Smooth muscle cell (in vitro differentiated cells): ENCODE measurements at regions not wholly inside any gene's neighbourhood (a gene's known extent, or its start where the extent isn't known, plus 50 kb on each side); places are given as distances from the start of the nearest gene placed in this dataset.

ENCODE experiments used
- DNase-seq: peaks from one replicate; lab custom pipeline; 2025; ENCODE audit not compliant: unreplicated experiment; lab: John Stamatoyannopoulos, UW
- H2AFZ ChIP-seq: fragments of 200-600 bp; sonication (generic); 2 replicates; pipeline ENCODE4 v1.6.0; 2016; ENCODE audit warnings: antibody characterized with exemption, low read depth, mild to moderate bottlenecking
- H3F3A ChIP-seq: fragments of 200-600 bp; sonication (generic); 2 replicates; pipeline ENCODE4 v1.6.0; 2017; ENCODE audit warnings: antibody characterized with exemption, low read depth
- H3K27ac ChIP-seq: fragments of 200-600 bp; sonication (generic); 2 replicates; pipeline ENCODE4 v1.5.1; 2016; ENCODE audit warnings: low read depth, mild to moderate bottlenecking
- H3K27me3 ChIP-seq: fragments of 200-600 bp; sonication (generic); 2 replicates; pipeline ENCODE4 v1.6.1; 2016; ENCODE audit warnings: low read depth, mild to moderate bottlenecking
- H3K36me3 ChIP-seq: fragments of 200-600 bp; sonication (generic); 2 replicates; pipeline ENCODE4 v1.5.1; 2016; ENCODE audit warnings: low read depth
- H3K4me1 ChIP-seq: fragments of 200-600 bp; sonication (generic); 2 replicates; pipeline ENCODE4 v1.5.1; 2016; ENCODE audit warnings: low read depth
- H3K4me2 ChIP-seq: fragments of 200-600 bp; sonication (generic); 2 replicates; pipeline ENCODE4 v1.6.0; 2016; ENCODE audit warnings: mild to moderate bottlenecking
- H3K4me3 ChIP-seq: fragments of 200-600 bp; sonication (generic); 2 replicates; pipeline ENCODE4 v1.5.1; 2016; ENCODE audit warnings: mild to moderate bottlenecking
- H3K79me2 ChIP-seq: fragments of 200-600 bp; sonication (generic); 2 replicates; pipeline ENCODE4 v1.6.0; 2016; ENCODE audit warnings: low read depth, mild to moderate bottlenecking
- H3K9ac ChIP-seq: fragments of 200-600 bp; sonication (generic); 2 replicates; pipeline ENCODE4 v1.6.0; 2016; ENCODE audit warnings: low read depth
- H3K9me3 ChIP-seq: fragments of 200-600 bp; sonication (generic); replicated peaks from 2 replicates; pipeline ENCODE4 v1.5.1; 2016; ENCODE audit warnings: low read depth
- H4K20me1 ChIP-seq: fragments of 200-600 bp; sonication (generic); 2 replicates; pipeline ENCODE4 v1.6.0; 2016; ENCODE audit warnings: low read depth
- WGBS: methylation state at CpG from one replicate; pipeline ENCODE4 v1.1.7; 2016; ENCODE audit warnings: low lambda C conversion rate; 5-methylcytosine and 5-hydroxymethylcytosine counted together
- TF ChIP-seq, protein P1 (sequence below): fragments of 200-600 bp; sonication (generic); IDR thresholded peaks from 2 replicates; pipeline ENCODE4 v1.5.1; 2017; ENCODE audit warnings: borderline replicate concordance, mild to moderate bottlenecking, antibody characterized with exemption; ENCODE audit not compliant: insufficient read depth, poor library complexity, severe bottlenecking

DNA sequence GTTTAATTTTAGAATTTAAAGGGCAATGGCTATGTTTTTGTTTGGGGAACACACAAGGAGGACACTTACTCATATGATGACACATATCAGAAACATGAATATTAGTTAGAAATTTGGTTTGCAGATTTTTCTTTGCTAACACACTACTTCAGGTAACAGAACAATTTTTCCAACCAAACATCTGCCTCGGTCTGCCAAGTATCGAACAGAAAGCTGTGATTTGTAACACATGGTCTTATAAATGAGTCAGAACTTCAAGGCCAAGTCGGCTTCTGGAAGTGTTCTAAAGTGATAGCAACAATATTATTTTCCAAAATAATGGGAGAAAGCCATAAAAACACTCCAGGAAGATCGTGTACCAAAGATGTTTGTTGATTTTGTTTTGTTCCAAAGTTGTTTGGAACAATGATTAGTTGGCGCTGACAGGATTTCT lies 75.9 kb upstream of the PMFBP1 start:
- TF ChIP-seq, protein P1, sequence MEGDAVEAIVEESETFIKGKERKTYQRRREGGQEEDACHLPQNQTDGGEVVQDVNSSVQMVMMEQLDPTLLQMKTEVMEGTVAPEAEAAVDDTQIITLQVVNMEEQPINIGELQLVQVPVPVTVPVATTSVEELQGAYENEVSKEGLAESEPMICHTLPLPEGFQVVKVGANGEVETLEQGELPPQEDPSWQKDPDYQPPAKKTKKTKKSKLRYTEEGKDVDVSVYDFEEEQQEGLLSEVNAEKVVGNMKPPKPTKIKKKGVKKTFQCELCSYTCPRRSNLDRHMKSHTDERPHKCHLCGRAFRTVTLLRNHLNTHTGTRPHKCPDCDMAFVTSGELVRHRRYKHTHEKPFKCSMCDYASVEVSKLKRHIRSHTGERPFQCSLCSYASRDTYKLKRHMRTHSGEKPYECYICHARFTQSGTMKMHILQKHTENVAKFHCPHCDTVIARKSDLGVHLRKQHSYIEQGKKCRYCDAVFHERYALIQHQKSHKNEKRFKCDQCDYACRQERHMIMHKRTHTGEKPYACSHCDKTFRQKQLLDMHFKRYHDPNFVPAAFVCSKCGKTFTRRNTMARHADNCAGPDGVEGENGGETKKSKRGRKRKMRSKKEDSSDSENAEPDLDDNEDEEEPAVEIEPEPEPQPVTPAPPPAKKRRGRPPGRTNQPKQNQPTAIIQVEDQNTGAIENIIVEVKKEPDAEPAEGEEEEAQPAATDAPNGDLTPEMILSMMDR = no peak
- Histone ChIP-seq H3K9ac (no peak overlapping the region), H3K4me1 (peaks cover 13% of the 10 kb centered on the region), H3K4me3 (no peak overlapping the region), H4K20me1 (no peaks in the 10 kb centered on the region), H3K79me2 (no peaks in the 10 kb centered on the region), H3K4me2 (no peak overlapping the region), H3K36me3 (no peaks in the 10 kb centered on the region), H3F3A (no peaks in the 10 kb centered on the region), H3K27ac (no peak overlapping the region), H3K27me3 (no peaks in the 10 kb centered on the region), H3K9me3 (no peaks in the 10 kb centered on the region), H2AFZ (no peak overlapping the region)
- no peak for DNase-seq
- WGBS = 74% methylated on average over 5 of the region's 5 CpGs

DNA sequence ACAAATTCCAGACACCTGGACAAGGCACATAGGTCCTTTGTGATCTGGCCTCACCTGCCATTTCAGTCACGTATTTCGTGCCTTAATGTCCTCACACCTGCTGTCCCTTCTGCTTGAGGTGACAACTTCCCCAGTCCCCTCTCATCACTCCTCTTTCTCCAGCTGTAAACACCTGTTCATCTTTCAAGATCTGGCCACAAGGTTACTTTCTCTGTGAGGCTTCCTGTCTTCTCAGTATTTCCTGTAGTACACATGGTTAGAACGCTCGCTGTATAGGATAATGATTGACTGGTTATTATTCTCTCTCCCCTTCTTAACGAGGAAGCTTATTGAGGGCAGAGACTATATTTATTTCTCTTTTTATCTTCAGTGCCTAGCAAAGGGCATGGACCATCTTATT lies 74.5 kb upstream of the PMFBP1 start:
- Histone ChIP-seq H3K4me1 (peaks cover 13% of the 10 kb centered on the region), H2AFZ (no peak overlapping the region), H4K20me1 (no peaks in the 10 kb centered on the region), H3K36me3 (no peaks in the 10 kb centered on the region), H3K9me3 (no peaks in the 10 kb centered on the region), H3K4me3 (no peak overlapping the region), H3K9ac (no peak overlapping the region), H3K4me2 (no peak overlapping the region), H3F3A (no peaks in the 10 kb centered on the region), H3K27ac (no peak overlapping the region), H3K27me3 (no peaks in the 10 kb centered on the region), H3K79me2 (no peaks in the 10 kb centered on the region)
- TF ChIP-seq, protein P1 = no peak
- no peak for DNase-seq
- whole genome bisulfite sequencing = 87% methylated on average over 5 of the region's 5 CpGs

DNA sequence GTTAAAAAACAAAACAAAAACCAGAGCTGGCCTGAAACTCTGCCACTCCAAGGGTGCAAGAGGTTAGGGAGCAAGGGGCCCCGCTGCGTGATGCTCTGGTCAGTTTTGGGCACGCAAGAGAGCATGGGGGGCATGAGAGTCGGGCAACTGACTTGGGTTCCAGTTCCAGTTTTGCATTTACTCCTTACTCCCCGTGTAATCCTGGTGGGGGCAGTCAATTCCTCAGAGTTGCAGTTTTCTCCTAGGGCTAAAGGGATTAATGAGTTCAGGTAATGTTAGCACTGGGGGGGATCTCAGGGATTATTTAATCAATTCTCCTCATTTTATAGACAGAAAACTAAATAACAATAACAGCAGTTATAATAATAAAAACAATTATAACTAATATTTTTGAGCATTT lies 72.9 kb upstream of the PMFBP1 start:
- no peak for DNase-seq
- no peaks in the 10 kb centered on the region for H4K20me1 ChIP-seq
- H3K79me2 ChIP-seq = no peaks in the 10 kb centered on the region
- H3K36me3 ChIP-seq = no peaks in the 10 kb centered on the region
- H3K27ac ChIP-seq = no peak overlapping the region
- H3K9me3 ChIP-seq = no peaks in the 10 kb centered on the region
- H3K4me3 ChIP-seq = no peak overlapping the region
- no peak overlapping the region for H3K9ac ChIP-seq
- no peak overlapping the region for H2AFZ ChIP-seq
- H3K27me3 ChIP-seq = no peaks in the 10 kb centered on the region
- H3F3A ChIP-seq = no peaks in the 10 kb centered on the region
- no peak overlapping the region for H3K4me2 ChIP-seq
- TF ChIP-seq, protein P1 = no peak
- WGBS = 82% methylated on average over 5 of the region's 5 CpGs
- H3K4me1 ChIP-seq = peaks cover 13% of the 10 kb centered on the region

DNA sequence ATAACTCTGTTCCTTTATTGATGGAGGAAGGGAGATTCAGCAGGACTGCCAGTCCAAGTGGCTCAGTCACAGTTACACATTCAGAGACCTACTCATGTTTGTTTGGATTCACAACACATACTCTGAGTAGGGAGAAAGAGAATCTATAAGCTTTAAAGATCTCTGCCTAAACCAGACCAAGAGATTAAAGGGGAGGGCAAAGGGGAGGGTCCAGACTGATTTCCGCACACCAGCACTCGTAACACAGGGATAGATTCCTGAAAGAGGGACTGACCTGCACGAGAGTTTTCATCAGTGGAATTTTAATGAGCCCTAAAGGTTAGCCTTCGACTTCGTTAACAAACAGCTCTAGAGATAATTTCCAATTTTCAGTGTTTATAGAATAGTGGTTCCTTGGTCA lies 71.7 kb upstream of the PMFBP1 start:
- Histone ChIP-seq H2AFZ (peak overlapping the region; percentile 13), H3F3A (no peaks in the 10 kb centered on the region), H3K9ac (no peak overlapping the region), H3K4me1 (peaks cover 13% of the 10 kb centered on the region), H3K4me3 (no peak overlapping the region), H3K36me3 (no peaks in the 10 kb centered on the region), H3K79me2 (no peaks in the 10 kb centered on the region), H4K20me1 (no peaks in the 10 kb centered on the region), H3K27me3 (no peaks in the 10 kb centered on the region), H3K9me3 (no peaks in the 10 kb centered on the region), H3K4me2 (no peak overlapping the region), H3K27ac (no peak overlapping the region)
- TF ChIP-seq, protein P1 = no peak
- no peak for DNase-seq
- 66% methylated on average over 5 of the region's 5 CpGs for WGBS
